Keratinocyte (primary cell): ENCODE measurements at regions not wholly inside any gene's neighbourhood (a gene's known extent, or its start where the extent isn't known, plus 50 kb on each side); places are given as distances from the start of the nearest gene placed in this dataset.

Experiments used
- DNase-seq: peaks from one replicate; pipeline ENCODE4 v3.0.0-alpha.2; 2011; ENCODE audit warnings: low read depth, missing footprints, low spot score
- FAIRE-seq: peaks from 2 replicates; lab custom pipeline; 2011; peaks lifted over from hg19 to GRCh38; lab: Jason Lieb, UNC
- H2AFZ ChIP-seq: 2 replicates; pipeline ENCODE4 v1.6.0; 2012; ENCODE audit warnings: low read length, control low read depth, inconsistent platforms; ENCODE audit not compliant: control insufficient read depth
- H3K27ac ChIP-seq: 2 replicates; pipeline ENCODE4 v1.5.1; 2011; ENCODE audit warnings: low read length; ENCODE audit not compliant: control insufficient read depth, insufficient read depth
- H3K27me3 ChIP-seq: 3 replicates; pipeline ENCODE4 v1.6.0; 2011; ENCODE audit warnings: low read length; ENCODE audit not compliant: control insufficient read depth, insufficient read depth; ENCODE audit errors: extremely low read depth
- H3K36me3 ChIP-seq, 2 experiments: 2 replicates in 1 of 2; 3 replicates in 1 of 2; pipeline ENCODE4 v1.5.1; 2011; ENCODE audit warnings: low read length in 2 of 2, mild to moderate bottlenecking in 1 of 2; ENCODE audit not compliant: control insufficient read depth in 2 of 2, insufficient read depth in 2 of 2; ENCODE audit errors: extremely low read depth in 1 of 2
- H3K4me1 ChIP-seq: 3 replicates; pipeline ENCODE4 v1.5.1; 2011; ENCODE audit warnings: low read length; ENCODE audit not compliant: control insufficient read depth, insufficient read depth; ENCODE audit errors: extremely low read depth
- H3K4me2 ChIP-seq: 3 replicates; pipeline ENCODE4 v1.6.0; 2011; ENCODE audit warnings: low read depth, low read length; ENCODE audit not compliant: control insufficient read depth, insufficient read depth; ENCODE audit errors: extremely low read depth
- H3K4me3 ChIP-seq, 3 experiments: fragments of 200-600 bp in 1 of 3; sonication (generic) in 1 of 3; 2 replicates in 2 of 3; 3 replicates in 1 of 3; pipeline ENCODE4 v1.5.1; 2011 to 2016; ENCODE audit warnings: low read length in 3 of 3, mild to moderate bottlenecking in 3 of 3, control low read depth in 2 of 3, inconsistent platforms in 1 of 3, low read depth in 1 of 3, mixed read lengths in 1 of 3, mixed run types in 1 of 3, moderate library complexity in 1 of 3; ENCODE audit not compliant: control insufficient read depth in 2 of 3, insufficient read depth in 2 of 3; ENCODE audit errors: extremely low read depth in 1 of 3
- H3K79me2 ChIP-seq: 2 replicates; pipeline ENCODE4 v1.6.0; 2012; ENCODE audit warnings: low read length; ENCODE audit not compliant: control insufficient read depth, insufficient read depth
- H3K9ac ChIP-seq: 3 replicates; pipeline ENCODE4 v1.6.0; 2011; ENCODE audit warnings: low read length; ENCODE audit not compliant: control insufficient read depth, insufficient read depth; ENCODE audit errors: extremely low read depth
- H3K9me1 ChIP-seq: 3 replicates; pipeline ENCODE4 v1.6.0; 2011; ENCODE audit warnings: low read length; ENCODE audit not compliant: control insufficient read depth, insufficient read depth; ENCODE audit errors: extremely low read depth
- H3K9me3 ChIP-seq: 2 replicates; pipeline ENCODE4 v1.5.1; 2012; ENCODE audit warnings: low read depth, low read length; ENCODE audit not compliant: control insufficient read depth
- H4K20me1 ChIP-seq: 3 replicates; pipeline ENCODE4 v1.6.0; 2011; ENCODE audit warnings: low read length; ENCODE audit not compliant: control insufficient read depth, insufficient read depth; ENCODE audit errors: extremely low read depth
- CTCF ChIP-seq, 3 experiments: IDR thresholded peaks in 1 of 3; conservative IDR thresholded peaks in 1 of 3; optimal IDR thresholded peaks in 1 of 3; 2 replicates in 2 of 3; 3 replicates in 1 of 3; pipeline versions ENCODE3 to v1.5.1; 2011; ENCODE audit warnings: low read length in 3 of 3, mild to moderate bottlenecking in 3 of 3, moderate library complexity in 2 of 3, control low read depth in 1 of 3, inconsistent platforms in 1 of 3; ENCODE audit not compliant: insufficient read depth in 2 of 3; ENCODE audit errors: extremely low read depth in 1 of 3
- EZH2 ChIP-seq: IDR thresholded peaks from one replicate; pipeline ENCODE4 v1.6.1; 2012; ENCODE audit warnings: inconsistent platforms, mild to moderate bottlenecking, low read length, moderate library complexity
- dilution Hi-C: fragments of 300-500 bp; cut with MboI; formaldehyde crosslinking; loops from one replicate; pipeline ENCODE4 v1.7.0; 2020; ENCODE audit warnings: low sequenced_read_pairs; ENCODE audit not compliant: extremely low pct_ligation_motif_present

DNA sequence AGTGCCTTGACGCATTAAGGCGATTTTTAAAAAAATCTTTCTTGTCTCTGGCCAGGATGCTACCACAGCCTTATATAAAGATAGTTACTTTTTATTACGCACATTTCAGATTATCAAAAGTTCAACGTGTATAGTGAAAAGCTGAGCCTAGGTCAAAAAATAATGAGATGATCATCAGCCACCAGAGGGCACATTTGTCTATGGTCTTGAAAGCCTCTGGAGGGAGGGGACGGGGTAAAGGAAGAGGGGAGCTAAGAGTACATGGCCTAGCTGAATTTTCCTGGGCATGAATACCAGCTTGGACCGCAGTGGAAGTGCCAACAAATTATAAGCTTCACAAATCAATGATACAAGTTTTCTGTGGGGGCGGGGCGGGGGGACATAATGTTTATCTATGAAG lies 285.9 kb upstream of the SMIM30 start:
- FAIRE-seq (no peak), DNase-seq (no peak)
- H3K27ac ChIP-seq = no peak overlapping the region
- no peak overlapping the region for H3K4me2 ChIP-seq
- H3K9me3 ChIP-seq = no peaks in the 10 kb centered on the region
- H3K4me3 ChIP-seq = no peak overlapping the region
- no peaks in the 10 kb centered on the region for H3K27me3 ChIP-seq
- no peaks in the 10 kb centered on the region for H4K20me1 ChIP-seq
- H3K9ac ChIP-seq = no peak overlapping the region
- dilution Hi-C loops = no loop called here
- H3K4me1 ChIP-seq = no peaks in the 10 kb centered on the region
- no peaks in the 10 kb centered on the region for H3K9me1 ChIP-seq
- no peaks in the 10 kb centered on the region for H3K79me2 ChIP-seq
- no peaks in the 10 kb centered on the region for H3K36me3 ChIP-seq
- no peak overlapping the region for H2AFZ ChIP-seq
- TF ChIP-seq CTCF (optimal IDR thresholded peaks at IDR 0.05 in 1 of 3, IDR thresholded peaks at IDR 0.05 in 1 of 3, conservative IDR thresholded peaks at IDR 0.05 in 1 of 3; ENCODE audit: extremely low read depth in 1 of 3, insufficient read depth in 2 of 3, low read length in 3 of 3) (peak in 2 of 3 experiments; percentile 20 to 42), EZH2 (no peak)

DNA sequence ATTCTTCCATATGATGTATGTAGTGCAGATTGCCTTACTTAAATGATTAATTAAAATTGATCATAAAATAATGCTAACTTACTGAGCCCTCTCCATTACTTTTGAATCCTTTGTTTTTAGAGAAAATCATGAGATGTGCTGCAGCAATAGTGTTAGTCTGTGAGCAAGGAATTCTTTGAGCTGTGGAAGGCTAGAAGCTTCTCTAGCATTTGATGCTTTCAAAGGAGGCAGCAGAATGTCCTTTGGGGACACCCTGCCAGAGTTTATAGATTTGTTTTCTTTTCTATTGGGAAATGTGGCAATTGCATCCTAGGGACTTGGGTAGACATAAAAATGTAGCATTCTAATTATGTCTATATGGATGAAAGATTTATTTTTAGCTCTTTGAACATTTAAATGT lies 284.1 kb upstream of the SMIM30 start:
- H3K4me2 ChIP-seq = no peak overlapping the region
- no peaks in the 10 kb centered on the region for H4K20me1 ChIP-seq
- no peaks in the 10 kb centered on the region for H3K9me3 ChIP-seq
- DNase-seq = no peak
- H3K27me3 ChIP-seq = no peaks in the 10 kb centered on the region
- H3K9me1 ChIP-seq = no peaks in the 10 kb centered on the region
- H2AFZ ChIP-seq = no peak overlapping the region
- dilution Hi-C loops = no loop called here
- no peak overlapping the region for H3K4me3 ChIP-seq
- H3K9ac ChIP-seq = no peak overlapping the region
- H3K36me3 ChIP-seq = no peaks in the 10 kb centered on the region
- H3K4me1 ChIP-seq = no peaks in the 10 kb centered on the region
- TF ChIP-seq CTCF (optimal IDR thresholded peaks at IDR 0.05 in 1 of 3, IDR thresholded peaks at IDR 0.05 in 1 of 3, conservative IDR thresholded peaks at IDR 0.05 in 1 of 3; ENCODE audit: extremely low read depth in 1 of 3, insufficient read depth in 2 of 3, low read length in 3 of 3) (no peak), EZH2 (no peak)
- no peaks in the 10 kb centered on the region for H3K79me2 ChIP-seq
- FAIRE-seq = no peak
- no peak overlapping the region for H3K27ac ChIP-seq
